GM12878 (cell line): ENCODE measurements at regions not wholly inside any gene's neighbourhood (a gene's known extent, or its start where the extent isn't known, plus 50 kb on each side); places are given as distances from the start of the nearest gene placed in this dataset.

Experiments
- ATAC-seq: fragments of 200-7000 bp; cut with Tn5 transposase; 3 replicates; pipeline ENCODE4 v1.9.1; 2020; ENCODE audit warnings: mild to moderate bottlenecking, moderate library complexity
- BruUV-seq: library from RNA; stranded (reverse); fragments of 400-500 nt; replicated peaks from 2 replicates; lab custom pipeline; 2021; lab: Mats Ljungman, UMichigan
- CTCF ChIA-PET: fragments of 300-600 bp; sonication (Branson Sonifier 250); formaldehyde crosslinking; extraction: SDS; loops from one replicate; lab custom pipeline; 2021; ENCODE audit warnings: inconsistent platforms; lab: Yijun Ruan, JAX
- POLR2A ChIA-PET: fragments of 350-600 bp; formaldehyde crosslinking; extraction: SDS; loops from one replicate; lab custom pipeline; 2021; ENCODE audit warnings: inconsistent platforms; lab: Charles Lee
- RAD21 ChIA-PET: fragments of 300-600 bp; sonication (Branson Sonifier 250); formaldehyde crosslinking; loops from one replicate; lab custom pipeline; 2023; ENCODE audit warnings: antibody characterized with exemption; ENCODE audit not compliant: unreplicated experiment; lab: Charles Lee
- SMC1A ChIA-PET: fragments of 300-600 bp; sonication (Branson Sonifier 250); formaldehyde crosslinking; loops from one replicate; lab custom pipeline; 2023; ENCODE audit not compliant: unreplicated experiment, uncharacterized antibody; lab: Charles Lee
- DNase-seq: peaks from one replicate; pipeline ENCODE4 v3.0.0-alpha.2; 2011; ENCODE audit warnings: low read depth, low spot score
- FAIRE-seq: peaks from 3 replicates; lab custom pipeline; 2011; peaks lifted over from hg19 to GRCh38; lab: Jason Lieb, UNC
- H2AFZ ChIP-seq: 2 replicates; pipeline ENCODE4 v1.6.0; 2011; ENCODE audit warnings: low read depth, low read length, control low read depth; ENCODE audit not compliant: control insufficient read depth
- H3K27ac ChIP-seq: 2 replicates; pipeline ENCODE4 v1.5.1; 2011; ENCODE audit warnings: control low read depth; ENCODE audit not compliant: control insufficient read depth, insufficient read depth
- H3K27me3 ChIP-seq, 2 experiments: replicated peaks in 1 of 2; 2 replicates each; pipeline versions ENCODE4 v1.6.0 to v1.6.1; 2011; ENCODE audit warnings: low read length in 1 of 2; ENCODE audit not compliant: control insufficient read depth in 2 of 2, insufficient read depth in 2 of 2
- H3K36me3 ChIP-seq, 2 experiments: 2 replicates each; pipeline ENCODE4 v1.5.1; 2011; ENCODE audit warnings: low read length in 1 of 2; ENCODE audit not compliant: control insufficient read depth in 2 of 2, insufficient read depth in 2 of 2
- H3K4me1 ChIP-seq: 2 replicates; pipeline ENCODE4 v1.6.1; 2011; ENCODE audit warnings: mild to moderate bottlenecking, low read length, moderate library complexity, mixed read lengths; ENCODE audit not compliant: control insufficient read depth, insufficient read depth
- H3K4me2 ChIP-seq: 2 replicates; pipeline ENCODE4 v1.6.0; 2011; ENCODE audit warnings: control low read depth; ENCODE audit not compliant: control insufficient read depth, insufficient read depth
- H3K4me3 ChIP-seq: fragments of 200-600 bp; sonication (generic); 2 replicates; pipeline ENCODE4 v1.5.1; 2016
- H3K79me2 ChIP-seq: 2 replicates; pipeline ENCODE4 v1.6.0; 2011; ENCODE audit warnings: low read length; ENCODE audit not compliant: control insufficient read depth, insufficient read depth
- H3K9ac ChIP-seq: 2 replicates; pipeline ENCODE4 v1.8.0; 2011; ENCODE audit warnings: low read length, control low read depth, mixed read lengths; ENCODE audit not compliant: control insufficient read depth, insufficient read depth
- H3K9me3 ChIP-seq: replicated peaks from 3 replicates; pipeline ENCODE4 v1.5.1; 2011; ENCODE audit warnings: mild to moderate bottlenecking, low read length; ENCODE audit not compliant: control insufficient read depth, insufficient read depth
- H4K20me1 ChIP-seq: 2 replicates; pipeline ENCODE4 v1.6.0; 2011; ENCODE audit not compliant: control insufficient read depth, insufficient read depth
- BHLHE40 ChIP-seq, 2 experiments: fragments of 450-650 bp in 1 of 2; IDR thresholded peaks; 2 replicates each; pipeline ENCODE4 v1.6.1; 2011 to 2017; ENCODE audit warnings: low read depth in 2 of 2, borderline replicate concordance in 1 of 2, improper control_type of control experiment in 1 of 2, low read length in 1 of 2, mild to moderate bottlenecking in 1 of 2
- EED ChIP-seq: sonication (generic); IDR thresholded peaks from 2 replicates; pipeline ENCODE4 v1.6.1; 2016; ENCODE audit warnings: antibody characterized with exemption, low read depth
- EZH2 ChIP-seq: IDR thresholded peaks from 2 replicates; pipeline ENCODE4 v1.6.1; 2012; ENCODE audit warnings: low read depth, mild to moderate bottlenecking, control low read depth, inconsistent platforms, low read length, borderline replicate concordance; ENCODE audit not compliant: control insufficient read depth
- KDM1A ChIP-seq: fragments of 200-600 bp; sonication (generic); IDR thresholded peaks from 2 replicates; pipeline ENCODE4 v1.6.1; 2016; ENCODE audit warnings: borderline replicate concordance
- MAX ChIP-seq: IDR thresholded peaks from 2 replicates; pipeline ENCODE4 v1.6.1; 2012; ENCODE audit warnings: low read depth, low read length, improper control_type of control experiment
- NFXL1 ChIP-seq: fragments of 450-650 bp; IDR thresholded peaks from 2 replicates; pipeline ENCODE4 v1.6.1; 2017; ENCODE audit warnings: antibody characterized with exemption, mild to moderate bottlenecking, borderline replicate concordance
- NRF1 ChIP-seq: conservative IDR thresholded peaks from 2 replicates; pipeline ENCODE4 v1.6.1; 2011; ENCODE audit warnings: mild to moderate bottlenecking, low read depth, low read length, improper control_type of control experiment
- PBX3 ChIP-seq: IDR thresholded peaks from 2 replicates; pipeline ENCODE4 v1.6.1; 2011; ENCODE audit warnings: mild to moderate bottlenecking, low read depth, low read length, moderate library complexity; ENCODE audit not compliant: insufficient replicate concordance
- RB1 ChIP-seq: fragments of 450-650 bp; formaldehyde crosslinking; IDR thresholded peaks from 2 replicates; pipeline ENCODE4 v1.6.1; 2017; ENCODE audit warnings: mild to moderate bottlenecking, borderline replicate concordance
- REST ChIP-seq: IDR thresholded peaks from 2 replicates; pipeline ENCODE4 v1.6.1; 2012; ENCODE audit warnings: mild to moderate bottlenecking, low read depth, low read length
- ZBED1 ChIP-seq: IDR thresholded peaks from 2 replicates; pipeline ENCODE4 v1.6.1; 2016; ENCODE audit warnings: borderline replicate concordance
- ZBTB11 ChIP-seq: fragments of 450-650 bp; formaldehyde crosslinking; IDR thresholded peaks from 2 replicates; pipeline ENCODE4 v1.5.0; 2022; ENCODE audit warnings: mild to moderate bottlenecking, missing genetic modification characterization
- WGBS: methylation state at CpG from one replicate; pipeline ENCODE4 v1.1.6; 2016; ENCODE audit warnings: low lambda C conversion rate; ENCODE audit not compliant: insufficient replicate concordance, insufficient coverage; ENCODE audit errors: missing lambda C conversion rate; 5-methylcytosine and 5-hydroxymethylcytosine counted together
- in situ Hi-C: fragments of 300-500 bp; cut with MboI; formaldehyde crosslinking; loops from 9 replicates; pipeline ENCODE4 v1.14.3; 2018; ENCODE audit warnings: mixed read lengths
- intact Hi-C: fragments of 100-400 bp; cut with micrococcal nuclease; formaldehyde crosslinking; loops from one replicate; pipeline ENCODE4 v1.14.2; 2022; ENCODE audit not compliant: unreplicated experiment

GRCh38 chr7:112868609-112869008 is 78.4 kb upstream of the TMEM168 start:
- Histone ChIP-seq H4K20me1 (no peaks in the 10 kb centered on the region), H3K4me2 (no peak overlapping the region), H3K4me1 (peaks cover 10% of the 10 kb centered on the region), H3K4me3 (no peak overlapping the region), H2AFZ (no peak overlapping the region), H3K27ac (no peak overlapping the region), H3K79me2 (no peaks in the 10 kb centered on the region), H3K36me3 (peaks cover 0 to 3% of the 10 kb centered on the region in 2 experiments; a peak in 2 of 4 replicates), H3K9ac (no peak overlapping the region), H3K27me3 (no peaks in the 10 kb centered on the region), H3K9me3 (peaks cover 1% of the 10 kb centered on the region; the same call in 2 of the 3 replicates)
- ChIA-PET POLR2A (no interaction called here), RAD21 (no interaction called here), SMC1A (interaction anchor here (1.3 to 2.3 kb wide), 2 partner anchors 12 to 43 kb away, joined by 4 to 6 read pairs; no protein-coding TSS in a partner anchor), CTCF (interaction anchor here (0.5 to 2.1 kb wide), 7 partner anchors 9 to 65 kb away, joined by 3 to 6 read pairs (median 3); no protein-coding TSS in a partner anchor)
- 100% methylated on average over 4 of the region's 4 CpGs for WGBS
- ATAC-seq (no peak), DNase-seq (no peak), FAIRE-seq (no peak)
- intact Hi-C loops: no loop called here
- BruUV-seq: no TSS peak
- TF ChIP-seq RB1: no peak
- no peak for TF ChIP-seq KDM1A
- no peak for TF ChIP-seq MAX
- TF ChIP-seq ZBTB11 (CRISPR knock-in tag): no peak
- TF ChIP-seq PBX3: no peak
- TF ChIP-seq REST: no peak
- TF ChIP-seq ZBED1: no peak
- no peak for TF ChIP-seq BHLHE40 (IDR thresholded peaks at IDR 0.05; ENCODE audit: borderline replicate concordance in 1 of 2, low read depth in 2 of 2, low read length in 1 of 2)
- no peak for TF ChIP-seq EED
- no peak for TF ChIP-seq NFXL1
- no peak for TF ChIP-seq NRF1
- no peak for TF ChIP-seq EZH2
- in situ Hi-C loops: no loop called here
